ENCODE measurements at regions not wholly inside any gene's neighbourhood (a gene's known extent, or its start where the extent isn't known, plus 50 kb on each side); places are given as distances from the start of the nearest gene placed in this dataset.

DNA sequence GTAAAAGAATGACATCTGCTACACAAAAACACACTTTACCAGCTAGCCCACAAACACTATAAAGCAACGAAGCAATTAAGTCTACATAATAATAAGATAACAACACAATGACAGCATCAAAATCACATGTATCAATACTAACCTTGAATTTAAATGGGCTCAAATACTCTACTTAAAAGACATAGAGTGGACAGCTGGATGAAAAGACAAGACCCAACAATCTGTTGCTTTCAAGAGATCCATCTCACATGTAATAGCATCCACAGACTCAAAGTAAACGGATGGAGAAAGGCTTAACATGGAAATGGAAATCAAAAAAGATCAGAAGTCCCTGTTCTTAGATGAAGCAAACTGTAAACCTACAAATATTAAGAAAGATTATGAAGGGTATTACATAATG, 2175.9 kb downstream of the PCDH9 start:
- TF ChIP-seq NR2F2 (IDR thresholded peaks at IDR 0.05), result no peak
- TF ChIP-seq, protein P1, sequence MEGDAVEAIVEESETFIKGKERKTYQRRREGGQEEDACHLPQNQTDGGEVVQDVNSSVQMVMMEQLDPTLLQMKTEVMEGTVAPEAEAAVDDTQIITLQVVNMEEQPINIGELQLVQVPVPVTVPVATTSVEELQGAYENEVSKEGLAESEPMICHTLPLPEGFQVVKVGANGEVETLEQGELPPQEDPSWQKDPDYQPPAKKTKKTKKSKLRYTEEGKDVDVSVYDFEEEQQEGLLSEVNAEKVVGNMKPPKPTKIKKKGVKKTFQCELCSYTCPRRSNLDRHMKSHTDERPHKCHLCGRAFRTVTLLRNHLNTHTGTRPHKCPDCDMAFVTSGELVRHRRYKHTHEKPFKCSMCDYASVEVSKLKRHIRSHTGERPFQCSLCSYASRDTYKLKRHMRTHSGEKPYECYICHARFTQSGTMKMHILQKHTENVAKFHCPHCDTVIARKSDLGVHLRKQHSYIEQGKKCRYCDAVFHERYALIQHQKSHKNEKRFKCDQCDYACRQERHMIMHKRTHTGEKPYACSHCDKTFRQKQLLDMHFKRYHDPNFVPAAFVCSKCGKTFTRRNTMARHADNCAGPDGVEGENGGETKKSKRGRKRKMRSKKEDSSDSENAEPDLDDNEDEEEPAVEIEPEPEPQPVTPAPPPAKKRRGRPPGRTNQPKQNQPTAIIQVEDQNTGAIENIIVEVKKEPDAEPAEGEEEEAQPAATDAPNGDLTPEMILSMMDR (IDR thresholded peaks at IDR 0.05; ENCODE audit: low read depth, low read length, missing input control), result no peak
- no peak for TF ChIP-seq GABPA (IDR thresholded peaks at IDR 0.05 in 1 of 2, conservative IDR thresholded peaks at IDR 0.05 in 1 of 2)
- no peak for TF ChIP-seq YY1 (IDR thresholded peaks at IDR 0.05)
- no peak for TF ChIP-seq TAF1 (conservative IDR thresholded peaks at IDR 0.05)
- no peak for TF ChIP-seq HNF4G (IDR thresholded peaks at IDR 0.05)
- TF ChIP-seq FOXA1 (IDR thresholded peaks at IDR 0.05), result no peak
- TF ChIP-seq, protein P2, sequence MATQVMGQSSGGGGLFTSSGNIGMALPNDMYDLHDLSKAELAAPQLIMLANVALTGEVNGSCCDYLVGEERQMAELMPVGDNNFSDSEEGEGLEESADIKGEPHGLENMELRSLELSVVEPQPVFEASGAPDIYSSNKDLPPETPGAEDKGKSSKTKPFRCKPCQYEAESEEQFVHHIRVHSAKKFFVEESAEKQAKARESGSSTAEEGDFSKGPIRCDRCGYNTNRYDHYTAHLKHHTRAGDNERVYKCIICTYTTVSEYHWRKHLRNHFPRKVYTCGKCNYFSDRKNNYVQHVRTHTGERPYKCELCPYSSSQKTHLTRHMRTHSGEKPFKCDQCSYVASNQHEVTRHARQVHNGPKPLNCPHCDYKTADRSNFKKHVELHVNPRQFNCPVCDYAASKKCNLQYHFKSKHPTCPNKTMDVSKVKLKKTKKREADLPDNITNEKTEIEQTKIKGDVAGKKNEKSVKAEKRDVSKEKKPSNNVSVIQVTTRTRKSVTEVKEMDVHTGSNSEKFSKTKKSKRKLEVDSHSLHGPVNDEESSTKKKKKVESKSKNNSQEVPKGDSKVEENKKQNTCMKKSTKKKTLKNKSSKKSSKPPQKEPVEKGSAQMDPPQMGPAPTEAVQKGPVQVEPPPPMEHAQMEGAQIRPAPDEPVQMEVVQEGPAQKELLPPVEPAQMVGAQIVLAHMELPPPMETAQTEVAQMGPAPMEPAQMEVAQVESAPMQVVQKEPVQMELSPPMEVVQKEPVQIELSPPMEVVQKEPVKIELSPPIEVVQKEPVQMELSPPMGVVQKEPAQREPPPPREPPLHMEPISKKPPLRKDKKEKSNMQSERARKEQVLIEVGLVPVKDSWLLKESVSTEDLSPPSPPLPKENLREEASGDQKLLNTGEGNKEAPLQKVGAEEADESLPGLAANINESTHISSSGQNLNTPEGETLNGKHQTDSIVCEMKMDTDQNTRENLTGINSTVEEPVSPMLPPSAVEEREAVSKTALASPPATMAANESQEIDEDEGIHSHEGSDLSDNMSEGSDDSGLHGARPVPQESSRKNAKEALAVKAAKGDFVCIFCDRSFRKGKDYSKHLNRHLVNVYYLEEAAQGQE (IDR thresholded peaks at IDR 0.05), result no peak
- TF ChIP-seq RXRA (IDR thresholded peaks at IDR 0.05), result no peak

Data from liver (tissue), 3 donors.